ENCODE measurements at regions not wholly inside any gene's neighbourhood (a gene's known extent, or its start where the extent isn't known, plus 50 kb on each side); places are given as distances from the start of the nearest gene placed in this dataset.
"Not testable (repeated sequence)": the region's sequence is repeated elsewhere in the genome, so short reads cannot be mapped to it uniquely, and the experiment has no call there.

- in situ Hi-C loops (cut with HindIII; ENCODE audit: low sequenced_read_pairs), result no loop called here
- no peak for TF ChIP-seq CTCF (IDR thresholded peaks at IDR 0.05; ENCODE audit: low read depth, low read length, missing control alignments)
- H3K4me3 ChIP-seq (ENCODE audit: low read depth, low read length), result no peak overlapping the region
- DNase-seq (ENCODE audit: low read depth), result no peak
Measured at GRCh38 chr4:159024828-159025227, 78.1 kb upstream of the RAPGEF2 start.

- no peak overlapping the region for H3K4me3 ChIP-seq (ENCODE audit: low read depth, low read length)
- in situ Hi-C loops (cut with HindIII; ENCODE audit: low sequenced_read_pairs), result no loop called here
- TF ChIP-seq CTCF (IDR thresholded peaks at IDR 0.05; ENCODE audit: low read depth, low read length, missing control alignments), result no peak
- DNase-seq (ENCODE audit: low read depth), result no peak
Measured at GRCh38 chr4:159026329-159026728, 76.5 kb upstream of the RAPGEF2 start.

- no peak for DNase-seq (ENCODE audit: low read depth)
- TF ChIP-seq CTCF (IDR thresholded peaks at IDR 0.05; ENCODE audit: low read depth, low read length, missing control alignments), result no peak
- H3K4me3 ChIP-seq (ENCODE audit: low read depth, low read length), result no peak overlapping the region
- in situ Hi-C loops (cut with HindIII; ENCODE audit: low sequenced_read_pairs), result no loop called here
Measured at GRCh38 chr4:159027535-159027934, 75.3 kb upstream of the RAPGEF2 start.

- TF ChIP-seq CTCF (IDR thresholded peaks at IDR 0.05; ENCODE audit: low read depth, low read length, missing control alignments), result no peak
- H3K4me3 ChIP-seq (ENCODE audit: low read depth, low read length), result no peak overlapping the region
- DNase-seq (ENCODE audit: low read depth), result no peak
- in situ Hi-C loops (cut with HindIII; ENCODE audit: low sequenced_read_pairs), result no loop called here
Measured at GRCh38 chr4:159029481-159029880, 73.4 kb upstream of the RAPGEF2 start.

GRCh38 chr4:159030297-159030696 is 72.6 kb upstream of the RAPGEF2 start:
- in situ Hi-C loops (cut with HindIII; ENCODE audit: low sequenced_read_pairs); DNase-seq (ENCODE audit: low read depth); H3K4me3 ChIP-seq (ENCODE audit: low read depth, low read length): not testable (repeated sequence)

- in situ Hi-C loops (cut with HindIII; ENCODE audit: low sequenced_read_pairs), result no loop called here
- H3K4me3 ChIP-seq (ENCODE audit: low read depth, low read length), result no peak overlapping the region
- TF ChIP-seq CTCF (IDR thresholded peaks at IDR 0.05; ENCODE audit: low read depth, low read length, missing control alignments), result no peak
- DNase-seq (ENCODE audit: low read depth), result no peak
Measured at GRCh38 chr4:159035570-159035969, 67.3 kb upstream of the RAPGEF2 start.

GRCh38 chr4:159038536-159038935 is 64.3 kb upstream of the RAPGEF2 start:
- TF ChIP-seq CTCF (IDR thresholded peaks at IDR 0.05; ENCODE audit: low read depth, low read length, missing control alignments), result no peak
- no peak overlapping the region for H3K4me3 ChIP-seq (ENCODE audit: low read depth, low read length)
- no peak for DNase-seq (ENCODE audit: low read depth)
- in situ Hi-C loops (cut with HindIII; ENCODE audit: low sequenced_read_pairs), result no loop called here
